Sigmoid colon (tissue), 4 donors: ENCODE measurements at regions not wholly inside any gene's neighbourhood (a gene's known extent, or its start where the extent isn't known, plus 50 kb on each side); places are given as distances from the start of the nearest gene placed in this dataset.
"Not testable (repeated sequence)": the region's sequence is repeated elsewhere in the genome, so short reads cannot be mapped to it uniquely, and the experiment has no call there.

ENCODE experiments used
- CTCF ChIP-seq, 4 experiments: fragments of 450-650 bp in 3 of 4; fragments of 200-600 bp in 1 of 4; IDR thresholded peaks; one replicate each; pipeline ENCODE4 v1.5.1; 2016 to 2019; ENCODE audit warnings: antibody characterized with exemption in 4 of 4, mild to moderate bottlenecking in 3 of 4, moderate library complexity in 2 of 4
- EP300 ChIP-seq, 4 donors: sonication (generic); formaldehyde crosslinking; IDR thresholded peaks; one replicate each; pipeline ENCODE4 v1.6.1; 2017; ENCODE audit warnings: antibody characterized with exemption in 4 of 4
- POLR2A ChIP-seq, 2 donors: fragments of 450-650 bp; IDR thresholded peaks; one replicate each; pipeline ENCODE4 v1.6.1; 2016; ENCODE audit warnings: antibody characterized with exemption in 2 of 2, mild to moderate bottlenecking in 2 of 2, moderate library complexity in 2 of 2
- POLR2AphosphoS5 ChIP-seq, 4 donors: sonication (generic); formaldehyde crosslinking; IDR thresholded peaks; one replicate each; pipeline ENCODE4 v1.6.1; 2017; ENCODE audit warnings: antibody characterized with exemption in 4 of 4

GRCh38 chr20:26058446-26058845 is 361.8 kb upstream of the ZNF337 start:
- TF ChIP-seq POLR2A, CTCF, POLR2AphosphoS5, EP300 (IDR thresholded peaks at IDR 0.05): not testable (repeated sequence)
